Neural cell (in vitro differentiated cells): ENCODE measurements at regions not wholly inside any gene's neighbourhood (a gene's known extent, or its start where the extent isn't known, plus 50 kb on each side); places are given as distances from the start of the nearest gene placed in this dataset.

Experiments used
- H2AFZ ChIP-seq: fragments of 200-600, 300-800 bp; sonication (generic), shearing (Covaris generic); 2 replicates; pipeline ENCODE4 v1.6.0; 2014; ENCODE audit warnings: low read depth, mild to moderate bottlenecking, antibody characterized with exemption, low read length, moderate library complexity
- H3F3A ChIP-seq: fragments of 200-600 bp; shearing (Covaris generic); 2 replicates; pipeline ENCODE4 v1.6.1; 2016; ENCODE audit warnings: mild to moderate bottlenecking, moderate library complexity, mixed read lengths, antibody characterized with exemption, low read length; ENCODE audit not compliant: insufficient read depth, poor library complexity, severe bottlenecking
- H3K27ac ChIP-seq: fragments of 200-600, 300-800 bp; sonication (generic), shearing (Covaris generic); 2 replicates; pipeline ENCODE4 v1.5.1; 2014; ENCODE audit warnings: mild to moderate bottlenecking, low read length, moderate library complexity
- H3K27me3 ChIP-seq: fragments of 300-800, 200-600 bp; sonication (generic), shearing (Covaris generic); 2 replicates; pipeline ENCODE4 v1.6.0; 2014; ENCODE audit warnings: mild to moderate bottlenecking, low read depth, low read length, moderate library complexity; ENCODE audit not compliant: insufficient read depth
- H3K36me3 ChIP-seq: fragments of 300-800, 200-600 bp; sonication (generic), shearing (Covaris generic); 2 replicates; pipeline ENCODE4 v1.5.1; 2014; ENCODE audit warnings: mild to moderate bottlenecking, antibody characterized with exemption, low read length, moderate library complexity; ENCODE audit not compliant: insufficient read depth
- H3K4me2 ChIP-seq: fragments of 300-800, 200-600 bp; sonication (generic), shearing (Covaris generic); 2 replicates; pipeline ENCODE4 v1.6.0; 2014; ENCODE audit warnings: mild to moderate bottlenecking, low read length
- H3K4me3 ChIP-seq: fragments of 300-800, 200-600 bp; sonication (generic), shearing (Covaris generic); 2 replicates; pipeline ENCODE4 v1.5.1; 2014; ENCODE audit warnings: mild to moderate bottlenecking, low read length, moderate library complexity
- H3K79me2 ChIP-seq: fragments of 200-600 bp; shearing (Covaris generic); replicated peaks from 2 replicates; pipeline ENCODE4 v1.6.0; 2014; ENCODE audit warnings: mild to moderate bottlenecking, low read length, moderate library complexity; ENCODE audit not compliant: insufficient read depth
- H3K9ac ChIP-seq: fragments of 300-800, 200-600 bp; sonication (generic), shearing (Covaris generic); 2 replicates; pipeline ENCODE4 v1.6.1; 2016; ENCODE audit warnings: mild to moderate bottlenecking, low read length, mixed read lengths
- H3K9me2 ChIP-seq: fragments of 200-600 bp; shearing (Covaris generic); 2 replicates; pipeline ENCODE4 v1.6.1; 2016; ENCODE audit warnings: mild to moderate bottlenecking, low read length, mixed read lengths; ENCODE audit not compliant: insufficient read depth
- H3K9me3 ChIP-seq: fragments of 200-600, 300-800 bp; sonication (generic), shearing (Covaris generic); 2 replicates; pipeline ENCODE4 v1.6.1; 2016; ENCODE audit warnings: mild to moderate bottlenecking, mixed run types, low read length, moderate library complexity, mixed read lengths
- H4K20me1 ChIP-seq: fragments of 200-600 bp; shearing (Covaris generic); 2 replicates; pipeline ENCODE4 v1.6.1; 2016; ENCODE audit warnings: mild to moderate bottlenecking, mixed run types; ENCODE audit not compliant: insufficient read depth
- CTCF ChIP-seq: fragments of 450-650 bp; IDR thresholded peaks from 2 replicates; pipeline ENCODE4 v1.5.1; 2014; ENCODE audit warnings: antibody characterized with exemption, mild to moderate bottlenecking, moderate library complexity; ENCODE audit not compliant: poor library complexity, severe bottlenecking
- EP300 ChIP-seq: fragments of 450-650 bp; conservative IDR thresholded peaks from 2 replicates; pipeline ENCODE4 v1.6.1; 2014; ENCODE audit warnings: antibody characterized with exemption, mild to moderate bottlenecking, moderate library complexity; ENCODE audit not compliant: poor library complexity, severe bottlenecking
- EZH2 ChIP-seq: fragments of 200-600, 300-800 bp; shearing (Covaris generic), sonication (generic); IDR thresholded peaks from 2 replicates; pipeline ENCODE4 v1.6.1; 2014; ENCODE audit warnings: antibody characterized with exemption, low read length, borderline replicate concordance, mild to moderate bottlenecking; ENCODE audit not compliant: insufficient read depth, poor library complexity, severe bottlenecking
- MXI1 ChIP-seq: fragments of 450-650 bp; conservative IDR thresholded peaks from 2 replicates; pipeline ENCODE4 v1.6.1; 2014; ENCODE audit warnings: antibody characterized with exemption, mild to moderate bottlenecking; ENCODE audit not compliant: poor library complexity, severe bottlenecking
- POLR2AphosphoS5 ChIP-seq: IDR thresholded peaks from 2 replicates; pipeline ENCODE4 v1.6.1; 2012
- RAD21 ChIP-seq: fragments of 450-650 bp; conservative IDR thresholded peaks from 2 replicates; pipeline ENCODE4 v1.6.1; 2014; ENCODE audit warnings: antibody characterized with exemption, mild to moderate bottlenecking, moderate library complexity
- REST ChIP-seq: IDR thresholded peaks from 2 replicates; pipeline ENCODE4 v1.6.1; 2012; ENCODE audit warnings: borderline replicate concordance
- SMC3 ChIP-seq: fragments of 450-650 bp; conservative IDR thresholded peaks from 2 replicates; pipeline ENCODE4 v1.6.1; 2014; ENCODE audit warnings: antibody characterized with exemption, mild to moderate bottlenecking, moderate library complexity; ENCODE audit not compliant: poor library complexity
- TAF1 ChIP-seq: IDR thresholded peaks from 2 replicates; pipeline ENCODE4 v1.6.1; 2012; ENCODE audit warnings: low read depth

- no peaks in the 10 kb centered on the region for H3K9me2 ChIP-seq
- H3K79me2 ChIP-seq = no peaks in the 10 kb centered on the region
- H3K9ac ChIP-seq = no peak overlapping the region
- H2AFZ ChIP-seq = no peak overlapping the region
- TF ChIP-seq EP300 (no peak), RAD21 (no peak), EZH2 (no peak), CTCF (no peak), POLR2AphosphoS5 (no peak), TAF1 (no peak), REST (no peak), MXI1 (no peak), SMC3 (no peak)
- no peak overlapping the region for H3K4me3 ChIP-seq
- no peaks in the 10 kb centered on the region for H4K20me1 ChIP-seq
- no peaks in the 10 kb centered on the region for H3K9me3 ChIP-seq
- H3K36me3 ChIP-seq = no peaks in the 10 kb centered on the region
- no peaks in the 10 kb centered on the region for H3K27me3 ChIP-seq
- H3K4me2 ChIP-seq = no peak overlapping the region
- H3K27ac ChIP-seq = no peak overlapping the region
- no peaks in the 10 kb centered on the region for H3F3A ChIP-seq
Measured at GRCh38 chr2:177038787-177039484, 173.7 kb upstream of the HNRNPA3 start.

- H3K9me3 ChIP-seq = no peaks in the 10 kb centered on the region
Measured at GRCh38 chr2:177042311-177042710, 170.3 kb upstream of the HNRNPA3 start.

More at GRCh38 chr2:177042311-177042710, 170.3 kb upstream of the HNRNPA3 start:
- no peak overlapping the region for H3K4me3 ChIP-seq
- no peak overlapping the region for H3K4me2 ChIP-seq
- H3F3A ChIP-seq = no peaks in the 10 kb centered on the region
- H2AFZ ChIP-seq = no peak overlapping the region
- no peaks in the 10 kb centered on the region for H3K36me3 ChIP-seq
- no peak overlapping the region for H3K27ac ChIP-seq
- H3K79me2 ChIP-seq = no peaks in the 10 kb centered on the region
- no peaks in the 10 kb centered on the region for H4K20me1 ChIP-seq
- TF ChIP-seq TAF1 (no peak), EP300 (no peak), CTCF (no peak), SMC3 (no peak), POLR2AphosphoS5 (no peak), REST (no peak), RAD21 (no peak), EZH2 (no peak), MXI1 (no peak)
- H3K9me2 ChIP-seq = no peaks in the 10 kb centered on the region
- H3K27me3 ChIP-seq = no peaks in the 10 kb centered on the region
- no peak overlapping the region for H3K9ac ChIP-seq
